Natural killer cell (primary cell): ENCODE measurements at regions not wholly inside any gene's neighbourhood (a gene's known extent, or its start where the extent isn't known, plus 50 kb on each side); places are given as distances from the start of the nearest gene placed in this dataset.
"Not testable (repeated sequence)": the region's sequence is repeated elsewhere in the genome, so short reads cannot be mapped to it uniquely, and the experiment has no call there.

Experiments used
- ATAC-seq, 3 donors: fragments of 150-1000 bp in 2 of 3; fragments of 200-7000 bp in 1 of 3; cut with Tn5 transposase; 1 replicate in 1 of 3; 2 replicates in 2 of 3; pipeline ENCODE4 v1.10.0; 2021; ENCODE audit warnings: mild to moderate bottlenecking in 2 of 3, moderate library complexity in 2 of 3
- DNase-seq, 2 donors: peaks; one replicate each; pipeline versions ENCODE4 v3.0.0 to v3.0.0-alpha.2; 2013 to 2021; ENCODE audit warnings: mixed read lengths in 1 of 2
- H3K27ac ChIP-seq: one replicate; pipeline ENCODE4 v1.5.1; 2013; ENCODE audit warnings: mild to moderate bottlenecking, low read length
- H3K27me3 ChIP-seq: one replicate; pipeline ENCODE4 v1.6.1; 2013; ENCODE audit warnings: low read length; ENCODE audit not compliant: control insufficient read depth, insufficient read depth
- H3K36me3 ChIP-seq: one replicate; pipeline ENCODE4 v1.6.1; 2013; ENCODE audit warnings: low read length; ENCODE audit not compliant: control insufficient read depth, insufficient read depth
- H3K4me1 ChIP-seq: one replicate; pipeline ENCODE4 v1.6.1; 2013; ENCODE audit warnings: low read length; ENCODE audit not compliant: control insufficient read depth, insufficient read depth
- H3K4me3 ChIP-seq: one replicate; pipeline ENCODE4 v1.5.1; 2013; ENCODE audit warnings: low read length
- H3K9me3 ChIP-seq: one replicate; pipeline ENCODE4 v1.6.1; 2013; ENCODE audit warnings: low read length; ENCODE audit not compliant: control insufficient read depth, insufficient read depth
- H3K27ac Mint-ChIP-seq, 2 donors: one replicate each; pipeline ENCODE4 v1.8.0; 2022; ENCODE audit warnings: mild to moderate bottlenecking in 2 of 2, mixed read lengths in 2 of 2, moderate library complexity in 1 of 2
- H3K27me3 Mint-ChIP-seq, 2 donors: one replicate each; pipeline ENCODE4 v1.8.0; 2022; ENCODE audit warnings: low read depth in 2 of 2, mixed read lengths in 2 of 2
- H3K36me3 Mint-ChIP-seq: one replicate; pipeline ENCODE4 v1.8.0; 2022; ENCODE audit warnings: mixed read lengths
- H3K4me1 Mint-ChIP-seq, 2 donors: one replicate each; pipeline ENCODE4 v1.8.0; 2022; ENCODE audit warnings: mixed read lengths in 2 of 2
- H3K4me3 Mint-ChIP-seq: one replicate; pipeline ENCODE4 v1.8.0; 2022; ENCODE audit warnings: mild to moderate bottlenecking, moderate library complexity, mixed read lengths
- H3K9me3 Mint-ChIP-seq, 2 donors: one replicate each; pipeline ENCODE4 v1.8.0; 2022; ENCODE audit warnings: mixed read lengths in 2 of 2
- WGBS: methylation state at CpG from one replicate; pipeline ENCODE4 v1.1.7; 2013; ENCODE audit warnings: missing lambda C conversion rate; ENCODE audit not compliant: insufficient coverage; 5-methylcytosine and 5-hydroxymethylcytosine counted together
- intact Hi-C: fragments of 100-400 bp; cut with micrococcal nuclease; formaldehyde crosslinking; loops from one replicate; pipeline ENCODE4 v1.14.2; 2022
- TF ChIP-seq, protein P1 (sequence below): fragments of 200-600 bp; IDR thresholded peaks from one replicate; pipeline ENCODE4 v1.8.0; 2022; ENCODE audit warnings: antibody characterized with exemption

GRCh38 chr9:80995759-80996158 lies 693.6 kb downstream of the TLE1 start:
- no peaks in the 10 kb centered on the region for H3K27me3 ChIP-seq
- no peak overlapping the region for H3K4me3 ChIP-seq
- intact Hi-C loops, result no loop called here
- Mint-ChIP-seq H3K9me3 (peaks cover 6 to 7% of the 10 kb centered on the region in 2 donors), H3K27ac (no peak overlapping the region), H3K27me3 (no peaks in the 10 kb centered on the region), H3K4me1 (no peaks in the 10 kb centered on the region), H3K4me3 (no peak overlapping the region), H3K36me3 (no peaks in the 10 kb centered on the region)
- WGBS, result 72% methylated on average over 3 of the region's 4 CpGs
- TF ChIP-seq, protein P1, sequence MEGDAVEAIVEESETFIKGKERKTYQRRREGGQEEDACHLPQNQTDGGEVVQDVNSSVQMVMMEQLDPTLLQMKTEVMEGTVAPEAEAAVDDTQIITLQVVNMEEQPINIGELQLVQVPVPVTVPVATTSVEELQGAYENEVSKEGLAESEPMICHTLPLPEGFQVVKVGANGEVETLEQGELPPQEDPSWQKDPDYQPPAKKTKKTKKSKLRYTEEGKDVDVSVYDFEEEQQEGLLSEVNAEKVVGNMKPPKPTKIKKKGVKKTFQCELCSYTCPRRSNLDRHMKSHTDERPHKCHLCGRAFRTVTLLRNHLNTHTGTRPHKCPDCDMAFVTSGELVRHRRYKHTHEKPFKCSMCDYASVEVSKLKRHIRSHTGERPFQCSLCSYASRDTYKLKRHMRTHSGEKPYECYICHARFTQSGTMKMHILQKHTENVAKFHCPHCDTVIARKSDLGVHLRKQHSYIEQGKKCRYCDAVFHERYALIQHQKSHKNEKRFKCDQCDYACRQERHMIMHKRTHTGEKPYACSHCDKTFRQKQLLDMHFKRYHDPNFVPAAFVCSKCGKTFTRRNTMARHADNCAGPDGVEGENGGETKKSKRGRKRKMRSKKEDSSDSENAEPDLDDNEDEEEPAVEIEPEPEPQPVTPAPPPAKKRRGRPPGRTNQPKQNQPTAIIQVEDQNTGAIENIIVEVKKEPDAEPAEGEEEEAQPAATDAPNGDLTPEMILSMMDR, result no peak
- ATAC-seq, result no peak
- no peaks in the 10 kb centered on the region for H3K36me3 ChIP-seq
- no peaks in the 10 kb centered on the region for H3K4me1 ChIP-seq
- no peak overlapping the region for H3K27ac ChIP-seq
- H3K9me3 ChIP-seq, result no peaks in the 10 kb centered on the region
- no peak for DNase-seq

- H3K27ac Mint-ChIP-seq, result no peak overlapping the region
- H3K27me3 Mint-ChIP-seq, result no peaks in the 10 kb centered on the region
- no peaks in the 10 kb centered on the region for H3K36me3 Mint-ChIP-seq
- 81% methylated on average over 4 of the region's 4 CpGs for whole genome bisulfite sequencing
- no peaks in the 10 kb centered on the region for H3K4me1 Mint-ChIP-seq
- Histone ChIP-seq H3K27me3 (no peaks in the 10 kb centered on the region), H3K4me3 (no peak overlapping the region), H3K27ac (no peak overlapping the region), H3K9me3 (no peaks in the 10 kb centered on the region), H3K4me1 (no peaks in the 10 kb centered on the region), H3K36me3 (no peaks in the 10 kb centered on the region)
- intact Hi-C loops, result no loop called here
- peaks cover 6 to 7% of the 10 kb centered on the region in 2 donors for H3K9me3 Mint-ChIP-seq
- no peak overlapping the region for H3K4me3 Mint-ChIP-seq
- DNase-seq (no peak), ATAC-seq (no peak)
- TF ChIP-seq, protein P1, result no peak
Observed at GRCh38 chr9:80994892-80995291, 694.5 kb downstream of the TLE1 start.

DNA sequence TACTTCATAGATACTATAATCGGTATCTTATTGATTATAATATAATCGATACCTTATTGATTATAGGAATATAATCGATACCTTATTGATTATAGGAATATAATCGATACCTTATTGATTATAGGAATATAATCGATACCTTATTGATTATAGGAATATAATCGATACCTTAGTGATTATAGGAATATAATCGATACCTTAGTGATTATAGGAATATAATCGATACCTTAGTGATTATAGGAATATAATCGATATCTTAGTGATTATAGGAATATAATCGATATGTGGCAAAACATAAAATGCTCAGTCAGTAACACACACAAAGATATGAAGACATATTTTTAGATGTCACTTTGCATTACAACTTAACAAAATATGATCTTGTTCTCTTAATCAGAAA lies 703.8 kb downstream of the TLE1 start:
- H3K27me3 ChIP-seq, H3K36me3 Mint-ChIP-seq, H3K4me1 Mint-ChIP-seq, H3K36me3 ChIP-seq, H3K4me3 Mint-ChIP-seq, DNase-seq, H3K27me3 Mint-ChIP-seq, H3K4me3 ChIP-seq, H3K27ac ChIP-seq, H3K27ac Mint-ChIP-seq, ATAC-seq, intact Hi-C loops, H3K9me3 ChIP-seq, H3K4me1 ChIP-seq: not testable (repeated sequence)
- H3K9me3 Mint-ChIP-seq, result peaks cover 6 to 15% of the 10 kb centered on the region in 2 donors
- no CpG with 5 or more reads among the region's 10 CpGs for WGBS

DNA sequence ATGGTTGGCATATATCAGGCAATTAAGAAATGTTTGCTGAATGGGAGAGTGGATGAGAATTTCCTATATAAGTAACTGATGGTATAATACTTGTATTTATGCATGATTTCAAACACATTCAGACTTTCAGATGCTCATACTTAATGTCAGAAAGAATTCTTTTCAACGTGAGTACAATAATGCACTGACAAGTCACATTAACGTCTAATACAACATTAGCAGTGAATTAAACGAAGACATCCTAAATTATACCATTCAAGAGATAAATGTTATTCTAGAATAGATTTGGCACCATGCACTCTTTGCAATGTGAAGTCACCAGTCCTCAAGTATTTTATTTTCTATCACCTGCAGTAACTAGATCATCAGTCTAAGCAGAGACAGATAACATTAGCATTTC lies 712.9 kb downstream of the TLE1 start:
- Mint-ChIP-seq H3K4me3 (no peak overlapping the region), H3K4me1 (no peaks in the 10 kb centered on the region), H3K9me3 (peaks cover 19 to 35% of the 10 kb centered on the region in 2 donors), H3K27me3 (no peaks in the 10 kb centered on the region), H3K36me3 (no peaks in the 10 kb centered on the region), H3K27ac (no peak overlapping the region)
- no peak overlapping the region for H3K27ac ChIP-seq
- no peaks in the 10 kb centered on the region for H3K9me3 ChIP-seq
- H3K4me3 ChIP-seq, result no peak overlapping the region
- H3K4me1 ChIP-seq, result no peaks in the 10 kb centered on the region
- no peaks in the 10 kb centered on the region for H3K27me3 ChIP-seq
- ATAC-seq (no peak), DNase-seq (no peak)
- WGBS, result 55% methylated on average over 3 of the region's 3 CpGs
- H3K36me3 ChIP-seq, result no peaks in the 10 kb centered on the region
- TF ChIP-seq, protein P1, result no peak
- intact Hi-C loops, result no loop called here

DNA sequence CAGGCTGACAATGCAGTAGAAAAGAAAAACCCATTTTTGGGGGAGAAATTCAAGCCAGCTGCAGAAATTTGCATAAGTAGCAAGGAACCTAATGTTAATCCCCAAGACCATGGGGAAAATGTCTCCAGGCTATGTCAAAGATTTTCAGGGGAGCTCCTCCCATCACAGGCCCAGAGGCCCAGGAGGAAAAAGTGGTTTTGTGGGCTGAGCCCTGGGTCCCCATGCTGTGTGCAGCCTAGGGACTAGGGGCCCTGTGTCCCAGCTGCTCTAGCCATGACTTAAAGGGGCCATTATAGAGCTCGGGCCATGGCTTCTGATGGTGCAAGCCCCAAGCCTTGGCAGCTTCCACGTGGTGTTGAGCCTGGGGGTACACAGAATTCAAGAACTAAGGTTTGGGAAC lies 719.0 kb downstream of the TLE1 start:
- H3K27me3 ChIP-seq, H3K4me1 ChIP-seq, H3K27ac ChIP-seq, H3K9me3 ChIP-seq, H3K4me3 ChIP-seq, H3K36me3 Mint-ChIP-seq, DNase-seq, H3K4me1 Mint-ChIP-seq, intact Hi-C loops, H3K36me3 ChIP-seq, H3K27ac Mint-ChIP-seq, H3K4me3 Mint-ChIP-seq, ATAC-seq, H3K27me3 Mint-ChIP-seq: not testable (repeated sequence)
- WGBS, result 76% methylated on average over 2 of the region's 2 CpGs
- H3K9me3 Mint-ChIP-seq, result peaks cover 14 to 21% of the 10 kb centered on the region in 2 donors
